Smooth muscle cell (in vitro differentiated cells): ENCODE measurements at regions not wholly inside any gene's neighbourhood (a gene's known extent, or its start where the extent isn't known, plus 50 kb on each side); places are given as distances from the start of the nearest gene placed in this dataset.

Source experiments
- DNase-seq: peaks from one replicate; lab custom pipeline; 2025; ENCODE audit not compliant: unreplicated experiment; lab: John Stamatoyannopoulos, UW
- H2AFZ ChIP-seq: fragments of 200-600 bp; sonication (generic); 2 replicates; pipeline ENCODE4 v1.6.0; 2016; ENCODE audit warnings: antibody characterized with exemption, low read depth, mild to moderate bottlenecking
- H3F3A ChIP-seq: fragments of 200-600 bp; sonication (generic); 2 replicates; pipeline ENCODE4 v1.6.0; 2017; ENCODE audit warnings: antibody characterized with exemption, low read depth
- H3K27ac ChIP-seq: fragments of 200-600 bp; sonication (generic); 2 replicates; pipeline ENCODE4 v1.5.1; 2016; ENCODE audit warnings: low read depth, mild to moderate bottlenecking
- H3K27me3 ChIP-seq: fragments of 200-600 bp; sonication (generic); 2 replicates; pipeline ENCODE4 v1.6.1; 2016; ENCODE audit warnings: low read depth, mild to moderate bottlenecking
- H3K36me3 ChIP-seq: fragments of 200-600 bp; sonication (generic); 2 replicates; pipeline ENCODE4 v1.5.1; 2016; ENCODE audit warnings: low read depth
- H3K4me1 ChIP-seq: fragments of 200-600 bp; sonication (generic); 2 replicates; pipeline ENCODE4 v1.5.1; 2016; ENCODE audit warnings: low read depth
- H3K4me2 ChIP-seq: fragments of 200-600 bp; sonication (generic); 2 replicates; pipeline ENCODE4 v1.6.0; 2016; ENCODE audit warnings: mild to moderate bottlenecking
- H3K4me3 ChIP-seq: fragments of 200-600 bp; sonication (generic); 2 replicates; pipeline ENCODE4 v1.5.1; 2016; ENCODE audit warnings: mild to moderate bottlenecking
- H3K79me2 ChIP-seq: fragments of 200-600 bp; sonication (generic); 2 replicates; pipeline ENCODE4 v1.6.0; 2016; ENCODE audit warnings: low read depth, mild to moderate bottlenecking
- H3K9ac ChIP-seq: fragments of 200-600 bp; sonication (generic); 2 replicates; pipeline ENCODE4 v1.6.0; 2016; ENCODE audit warnings: low read depth
- H3K9me3 ChIP-seq: fragments of 200-600 bp; sonication (generic); replicated peaks from 2 replicates; pipeline ENCODE4 v1.5.1; 2016; ENCODE audit warnings: low read depth
- H4K20me1 ChIP-seq: fragments of 200-600 bp; sonication (generic); 2 replicates; pipeline ENCODE4 v1.6.0; 2016; ENCODE audit warnings: low read depth
- CTCF ChIP-seq: fragments of 200-600 bp; sonication (generic); IDR thresholded peaks from 2 replicates; pipeline ENCODE4 v1.5.1; 2017; ENCODE audit warnings: borderline replicate concordance, mild to moderate bottlenecking, antibody characterized with exemption; ENCODE audit not compliant: insufficient read depth, poor library complexity, severe bottlenecking
- WGBS: methylation state at CpG from one replicate; pipeline ENCODE4 v1.1.7; 2016; ENCODE audit warnings: low lambda C conversion rate; 5-methylcytosine and 5-hydroxymethylcytosine counted together

GRCh38 chr1:232507571-232507970 is 122.4 kb downstream of the SIPA1L2 start:
- no peak overlapping the region for H3K9ac ChIP-seq
- no peak for TF ChIP-seq CTCF
- no peak for DNase-seq
- H3K4me3 ChIP-seq = no peak overlapping the region
- H2AFZ ChIP-seq = no peak overlapping the region
- peak overlapping the region; percentile 75 for H3K27ac ChIP-seq
- peak overlapping the region; percentile 68 for H3K4me2 ChIP-seq
- no peaks in the 10 kb centered on the region for H3K27me3 ChIP-seq
- H3K79me2 ChIP-seq = peaks cover 97% of the 10 kb centered on the region
- H3F3A ChIP-seq = peaks cover 38% of the 10 kb centered on the region
- H3K9me3 ChIP-seq = no peaks in the 10 kb centered on the region
- peaks cover 62% of the 10 kb centered on the region for H4K20me1 ChIP-seq
- peaks cover 31% of the 10 kb centered on the region for H3K4me1 ChIP-seq
- WGBS = 84% methylated on average over 2 of the region's 2 CpGs
- no peaks in the 10 kb centered on the region for H3K36me3 ChIP-seq

GRCh38 chr1:232505884-232506283 is 124.0 kb downstream of the SIPA1L2 start:
- 90% methylated on average over 2 of the region's 2 CpGs for WGBS
- no peak for DNase-seq
- no peaks in the 10 kb centered on the region for H3K9me3 ChIP-seq
- H3K27ac ChIP-seq = no peak overlapping the region
- peaks cover 35% of the 10 kb centered on the region for H3F3A ChIP-seq
- H2AFZ ChIP-seq = no peak overlapping the region
- H3K4me2 ChIP-seq = no peak overlapping the region
- peaks cover 97% of the 10 kb centered on the region for H3K79me2 ChIP-seq
- peaks cover 73% of the 10 kb centered on the region for H4K20me1 ChIP-seq
- peaks cover 41% of the 10 kb centered on the region for H3K4me1 ChIP-seq
- no peaks in the 10 kb centered on the region for H3K27me3 ChIP-seq
- no peak overlapping the region for H3K9ac ChIP-seq
- H3K4me3 ChIP-seq = no peak overlapping the region
- H3K36me3 ChIP-seq = no peaks in the 10 kb centered on the region
- TF ChIP-seq CTCF = no peak

GRCh38 chr1:232504651-232505050 is 125.3 kb downstream of the SIPA1L2 start:
- peaks cover 72% of the 10 kb centered on the region for H4K20me1 ChIP-seq
- no peak for TF ChIP-seq CTCF
- no peak overlapping the region for H3K4me2 ChIP-seq
- H3K9me3 ChIP-seq = no peaks in the 10 kb centered on the region
- H3K4me3 ChIP-seq = no peak overlapping the region
- DNase-seq = no peak
- no peaks in the 10 kb centered on the region for H3K36me3 ChIP-seq
- peaks cover 34% of the 10 kb centered on the region for H3K4me1 ChIP-seq
- H3K27me3 ChIP-seq = no peaks in the 10 kb centered on the region
- no peak overlapping the region for H3K9ac ChIP-seq
- peak overlapping the region; percentile 17 for H3K27ac ChIP-seq
- H3K79me2 ChIP-seq = peaks cover 96% of the 10 kb centered on the region
- H2AFZ ChIP-seq = no peak overlapping the region
- 84% methylated on average over 4 of the region's 4 CpGs for WGBS
- peaks cover 30% of the 10 kb centered on the region for H3F3A ChIP-seq

GRCh38 chr1:232503497-232503896 is 126.4 kb downstream of the SIPA1L2 start:
- H3F3A ChIP-seq = peaks cover 21% of the 10 kb centered on the region
- TF ChIP-seq CTCF = no peak
- H3K27ac ChIP-seq = no peak overlapping the region
- peaks cover 23% of the 10 kb centered on the region for H3K4me1 ChIP-seq
- no peak for DNase-seq
- no peak overlapping the region for H3K4me2 ChIP-seq
- H2AFZ ChIP-seq = no peak overlapping the region
- no peak overlapping the region for H3K4me3 ChIP-seq
- WGBS = 89% methylated on average over 1 of the region's 1 CpG
- H3K27me3 ChIP-seq = no peaks in the 10 kb centered on the region
- H3K9ac ChIP-seq = no peak overlapping the region
- no peaks in the 10 kb centered on the region for H3K9me3 ChIP-seq
- H3K36me3 ChIP-seq = no peaks in the 10 kb centered on the region
- H4K20me1 ChIP-seq = peaks cover 80% of the 10 kb centered on the region
- H3K79me2 ChIP-seq = peaks cover 97% of the 10 kb centered on the region
